ENCODE measurements at regions not wholly inside any gene's neighbourhood (a gene's known extent, or its start where the extent isn't known, plus 50 kb on each side); places are given as distances from the start of the nearest gene placed in this dataset.

GRCh38 chr5:133842846-133843611 is 125.4 kb downstream of the C5orf15 start:
- TF ChIP-seq, protein P1, sequence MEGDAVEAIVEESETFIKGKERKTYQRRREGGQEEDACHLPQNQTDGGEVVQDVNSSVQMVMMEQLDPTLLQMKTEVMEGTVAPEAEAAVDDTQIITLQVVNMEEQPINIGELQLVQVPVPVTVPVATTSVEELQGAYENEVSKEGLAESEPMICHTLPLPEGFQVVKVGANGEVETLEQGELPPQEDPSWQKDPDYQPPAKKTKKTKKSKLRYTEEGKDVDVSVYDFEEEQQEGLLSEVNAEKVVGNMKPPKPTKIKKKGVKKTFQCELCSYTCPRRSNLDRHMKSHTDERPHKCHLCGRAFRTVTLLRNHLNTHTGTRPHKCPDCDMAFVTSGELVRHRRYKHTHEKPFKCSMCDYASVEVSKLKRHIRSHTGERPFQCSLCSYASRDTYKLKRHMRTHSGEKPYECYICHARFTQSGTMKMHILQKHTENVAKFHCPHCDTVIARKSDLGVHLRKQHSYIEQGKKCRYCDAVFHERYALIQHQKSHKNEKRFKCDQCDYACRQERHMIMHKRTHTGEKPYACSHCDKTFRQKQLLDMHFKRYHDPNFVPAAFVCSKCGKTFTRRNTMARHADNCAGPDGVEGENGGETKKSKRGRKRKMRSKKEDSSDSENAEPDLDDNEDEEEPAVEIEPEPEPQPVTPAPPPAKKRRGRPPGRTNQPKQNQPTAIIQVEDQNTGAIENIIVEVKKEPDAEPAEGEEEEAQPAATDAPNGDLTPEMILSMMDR (conservative IDR thresholded peaks at IDR 0.05), result no peak

More at GRCh38 chr5:133842846-133843611, 125.4 kb downstream of the C5orf15 start:
- Histone ChIP-seq H2BK20ac (ENCODE audit: low read depth, low read length, poor library complexity, severe bottlenecking) (no peak overlapping the region), H3K9me3 (ENCODE audit: control insufficient read depth, low read depth, low read length) (no peaks in the 10 kb centered on the region), H3K79me2 (ENCODE audit: insufficient read depth, low read length) (no peaks in the 10 kb centered on the region), H3K23me2 (ENCODE audit: insufficient read length, low read depth, low read length, poor library complexity, severe bottlenecking) (no peaks in the 10 kb centered on the region), H3K4me1 (ENCODE audit: insufficient read depth, low read length) (no peaks in the 10 kb centered on the region), H3K27me3 (ENCODE audit: insufficient read depth, low read length) (no peaks in the 10 kb centered on the region), H2AK5ac (ENCODE audit: insufficient read length, low read length) (no peak overlapping the region), H4K8ac (replicated peaks; ENCODE audit: insufficient read length, low read depth, low read length) (no peak overlapping the region), H2BK120ac (ENCODE audit: low read depth, low read length, poor library complexity, severe bottlenecking) (no peak overlapping the region), H3K79me1 (ENCODE audit: insufficient read depth, low read depth, low read length, poor library complexity, severe bottlenecking) (no peaks in the 10 kb centered on the region), H4K20me1 (ENCODE audit: control insufficient read depth, insufficient read depth, insufficient read length) (no peaks in the 10 kb centered on the region), H3K14ac (ENCODE audit: insufficient read depth, low read length) (no peak overlapping the region), H3K9ac (ENCODE audit: extremely low read depth, insufficient read length, low read length) (no peak overlapping the region), H4K91ac (ENCODE audit: insufficient read length, low read depth, low read length) (no peak overlapping the region), H3K23ac (ENCODE audit: insufficient read length, low read depth, low read length) (no peak overlapping the region), H3T11ph (ENCODE audit: low read length) (no peak overlapping the region), H2BK12ac (ENCODE audit: insufficient read length, low read depth, low read length) (no peak overlapping the region), H4K5ac (ENCODE audit: insufficient read length, low read depth, low read length) (no peak overlapping the region), H3K4ac (ENCODE audit: low read depth, low read length) (no peak overlapping the region), H3K27ac (ENCODE audit: insufficient read length, low read depth, low read length) (no peak overlapping the region), H3K4me2 (ENCODE audit: insufficient read depth, insufficient read length, low read length) (no peak overlapping the region), H2AFZ (ENCODE audit: low read length) (no peak overlapping the region), H2BK5ac (ENCODE audit: insufficient read length, low read length) (no peak overlapping the region), H3K18ac (ENCODE audit: insufficient read length, low read depth, low read length) (no peak overlapping the region), H2BK15ac (ENCODE audit: low read depth, low read length) (no peak overlapping the region), H3K56ac (ENCODE audit: insufficient read length, low read depth, low read length) (no peak overlapping the region)
- Mint-ChIP-seq H3K36me3 (ENCODE audit: insufficient read depth in 1 of 3, low read depth in 3 of 3) (no peaks in the 10 kb centered on the region), H3K9me3 (no peaks in the 10 kb centered on the region), H3K4me1 (peaks cover 2 to 13% of the 10 kb centered on the region in 2 experiments), H3K27me3 (ENCODE audit: low read depth) (peaks cover 4% of the 10 kb centered on the region; the same call in 1 of the 2 replicates), H3K4me3 (no peak overlapping the region), H3K27ac (no peak overlapping the region)
- WGBS (ENCODE audit: extremely low coverage, insufficient read length, low lambda C conversion rate), result no CpG with 5 or more reads among the region's 11 CpGs
- no peak for DNase-seq
